ENCODE measurements at regions not wholly inside any gene's neighbourhood (a gene's known extent, or its start where the extent isn't known, plus 50 kb on each side); places are given as distances from the start of the nearest gene placed in this dataset.

DNA sequence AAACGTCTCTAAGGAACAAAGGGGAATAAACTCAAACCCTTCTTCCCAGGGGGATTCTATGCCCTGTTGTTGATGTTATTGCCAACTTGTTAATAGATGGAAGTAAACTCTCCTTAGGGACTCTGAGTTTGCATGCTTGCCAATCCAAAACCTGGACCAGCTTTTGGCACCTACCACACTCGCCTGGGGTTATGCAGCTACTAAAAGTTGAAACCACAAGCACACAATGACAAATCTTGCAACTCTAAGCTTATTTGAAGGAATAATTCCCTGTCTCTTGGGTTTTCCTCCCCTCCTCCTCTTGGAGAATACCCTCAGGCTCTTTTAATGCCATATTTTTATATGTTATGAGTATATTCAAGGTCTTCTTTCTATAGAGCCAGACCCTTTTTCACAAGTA lies 484.1 kb downstream of the FBXO15 start:
- Mint-ChIP-seq H3K36me3 (no peaks in the 10 kb centered on the region), H3K9me3 (peaks cover 2 to 7% of the 10 kb centered on the region in 2 donors), H3K4me1 (no peaks in the 10 kb centered on the region), H3K27ac (no peak overlapping the region), H3K4me3 (no peak overlapping the region), H3K27me3 (ENCODE audit: low read depth in 2 of 2) (no peaks in the 10 kb centered on the region)
- TF ChIP-seq, protein P1, sequence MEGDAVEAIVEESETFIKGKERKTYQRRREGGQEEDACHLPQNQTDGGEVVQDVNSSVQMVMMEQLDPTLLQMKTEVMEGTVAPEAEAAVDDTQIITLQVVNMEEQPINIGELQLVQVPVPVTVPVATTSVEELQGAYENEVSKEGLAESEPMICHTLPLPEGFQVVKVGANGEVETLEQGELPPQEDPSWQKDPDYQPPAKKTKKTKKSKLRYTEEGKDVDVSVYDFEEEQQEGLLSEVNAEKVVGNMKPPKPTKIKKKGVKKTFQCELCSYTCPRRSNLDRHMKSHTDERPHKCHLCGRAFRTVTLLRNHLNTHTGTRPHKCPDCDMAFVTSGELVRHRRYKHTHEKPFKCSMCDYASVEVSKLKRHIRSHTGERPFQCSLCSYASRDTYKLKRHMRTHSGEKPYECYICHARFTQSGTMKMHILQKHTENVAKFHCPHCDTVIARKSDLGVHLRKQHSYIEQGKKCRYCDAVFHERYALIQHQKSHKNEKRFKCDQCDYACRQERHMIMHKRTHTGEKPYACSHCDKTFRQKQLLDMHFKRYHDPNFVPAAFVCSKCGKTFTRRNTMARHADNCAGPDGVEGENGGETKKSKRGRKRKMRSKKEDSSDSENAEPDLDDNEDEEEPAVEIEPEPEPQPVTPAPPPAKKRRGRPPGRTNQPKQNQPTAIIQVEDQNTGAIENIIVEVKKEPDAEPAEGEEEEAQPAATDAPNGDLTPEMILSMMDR (IDR thresholded peaks at IDR 0.05), result no peak
- Histone ChIP-seq H3K27ac (ENCODE audit: low read length) (no peak overlapping the region), H3K36me3 (ENCODE audit: control insufficient read depth, insufficient read depth, low read length) (no peaks in the 10 kb centered on the region), H3K4me1 (ENCODE audit: control insufficient read depth, insufficient read depth, low read length) (no peaks in the 10 kb centered on the region), H3K9me3 (ENCODE audit: control insufficient read depth, insufficient read depth, low read length) (no peaks in the 10 kb centered on the region), H3K4me3 (ENCODE audit: low read length) (no peak overlapping the region), H3K27me3 (ENCODE audit: control insufficient read depth, insufficient read depth, low read length) (no peaks in the 10 kb centered on the region)
- no peak for DNase-seq
- intact Hi-C loops (cut with micrococcal nuclease), result no loop called here
- ATAC-seq, result no peak
- 57% methylated on average over 2 of the region's 2 CpGs for WGBS (ENCODE audit: insufficient coverage)

DNA sequence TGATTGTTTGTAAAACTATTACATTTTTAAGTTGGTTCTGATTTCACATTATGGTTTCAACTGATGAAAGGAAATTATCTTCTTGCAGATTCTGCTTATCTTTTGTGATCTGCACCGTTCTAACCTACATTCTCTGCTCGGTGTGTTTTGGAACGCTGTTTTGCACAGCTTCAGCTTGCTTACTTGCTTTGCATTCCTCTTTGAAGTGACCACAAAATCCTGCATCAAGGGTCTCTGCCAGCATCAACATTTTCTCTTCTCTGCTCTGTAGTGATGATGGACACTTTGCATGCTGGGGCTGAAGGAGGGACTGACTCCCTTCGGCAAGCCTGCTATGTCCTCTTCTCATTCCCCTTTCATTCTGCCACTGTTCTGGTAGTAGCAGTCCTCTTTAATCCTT lies 485.2 kb downstream of the FBXO15 start:
- TF ChIP-seq, protein P1 (IDR thresholded peaks at IDR 0.05), result no peak

DNA sequence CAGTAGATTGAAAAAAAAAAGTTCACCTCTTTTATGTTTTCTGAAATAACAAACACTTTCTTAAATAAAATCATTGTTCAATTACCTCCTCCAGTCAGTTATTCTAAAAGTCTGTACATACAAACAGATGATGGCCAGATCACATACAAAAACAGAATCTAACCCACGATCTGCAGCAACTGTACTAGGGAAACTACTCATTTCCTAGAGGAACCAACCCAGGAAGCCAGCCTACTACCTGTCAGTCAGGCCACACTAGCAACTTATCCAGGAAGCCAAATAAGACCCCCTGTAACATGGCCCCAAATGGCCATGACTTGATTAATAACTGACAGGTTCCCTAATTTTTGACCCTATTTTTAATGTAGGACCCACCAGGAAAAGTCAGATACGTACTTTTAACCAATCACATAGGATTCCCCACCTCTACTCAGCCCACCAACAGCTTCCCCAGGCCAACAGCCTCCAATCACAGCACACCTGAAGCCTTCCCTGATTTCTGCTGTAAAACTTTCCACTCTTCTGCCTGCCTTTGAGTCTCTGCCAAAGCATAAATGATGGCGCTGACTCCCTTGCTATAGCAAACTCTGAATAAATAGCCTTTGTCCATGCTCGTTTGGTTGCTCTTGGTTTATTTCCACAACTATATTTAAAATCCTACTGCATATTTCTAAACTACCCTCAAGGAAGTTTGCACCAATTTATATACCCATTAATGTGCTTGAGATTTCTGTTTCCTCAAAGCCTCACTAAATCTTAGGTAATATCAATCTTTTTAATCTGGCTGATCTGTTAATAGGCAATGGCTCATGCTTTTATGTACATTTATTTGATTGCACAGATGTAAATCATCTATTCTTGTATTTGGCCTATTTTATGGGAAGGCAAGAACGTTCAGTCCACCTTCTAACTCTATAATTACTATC lies 486.4 kb downstream of the FBXO15 start:
- Mint-ChIP-seq H3K27me3 (ENCODE audit: low read depth in 2 of 2) (no peaks in the 10 kb centered on the region), H3K4me3 (no peak overlapping the region), H3K36me3 (no peaks in the 10 kb centered on the region), H3K27ac (no peak overlapping the region), H3K4me1 (no peaks in the 10 kb centered on the region), H3K9me3 (peaks cover 5 to 10% of the 10 kb centered on the region in 2 donors)
- ATAC-seq (no peak), DNase-seq (no peak)
- TF ChIP-seq, protein P1 (IDR thresholded peaks at IDR 0.05), result no peak
- H3K27ac ChIP-seq (ENCODE audit: low read length), result no peak overlapping the region
- intact Hi-C loops (cut with micrococcal nuclease), result no loop called here
- 63% methylated on average over 4 of the region's 5 CpGs for WGBS (ENCODE audit: insufficient coverage)
- H3K27me3 ChIP-seq (ENCODE audit: control insufficient read depth, insufficient read depth, low read length), result no peaks in the 10 kb centered on the region
- H3K36me3 ChIP-seq (ENCODE audit: control insufficient read depth, insufficient read depth, low read length), result no peaks in the 10 kb centered on the region
- H3K4me1 ChIP-seq (ENCODE audit: control insufficient read depth, insufficient read depth, low read length), result no peaks in the 10 kb centered on the region
- no peak overlapping the region for H3K4me3 ChIP-seq (ENCODE audit: low read length)
- no peaks in the 10 kb centered on the region for H3K9me3 ChIP-seq (ENCODE audit: control insufficient read depth, insufficient read depth, low read length)

More for the DNA sequence above, 485.2 kb downstream of the FBXO15 start:
- no peaks in the 10 kb centered on the region for H3K36me3 Mint-ChIP-seq
- H3K27me3 ChIP-seq (ENCODE audit: control insufficient read depth, insufficient read depth, low read length), result no peaks in the 10 kb centered on the region
- H3K4me3 ChIP-seq (ENCODE audit: low read length), result no peak overlapping the region
- no peak for ATAC-seq
- no peaks in the 10 kb centered on the region for H3K36me3 ChIP-seq (ENCODE audit: control insufficient read depth, insufficient read depth, low read length)
- H3K4me3 Mint-ChIP-seq, result no peak overlapping the region
- WGBS (ENCODE audit: insufficient coverage), result 10% methylated on average over 3 of the region's 4 CpGs
- intact Hi-C loops (cut with micrococcal nuclease), result no loop called here
- H3K27ac ChIP-seq (ENCODE audit: low read length), result no peak overlapping the region
- no peak overlapping the region for H3K27ac Mint-ChIP-seq
- no peaks in the 10 kb centered on the region for H3K9me3 ChIP-seq (ENCODE audit: control insufficient read depth, insufficient read depth, low read length)
- no peaks in the 10 kb centered on the region for H3K27me3 Mint-ChIP-seq (ENCODE audit: low read depth in 2 of 2)
- no peaks in the 10 kb centered on the region for H3K4me1 Mint-ChIP-seq
- no peaks in the 10 kb centered on the region for H3K4me1 ChIP-seq (ENCODE audit: control insufficient read depth, insufficient read depth, low read length)
- H3K9me3 Mint-ChIP-seq, result peaks cover 5 to 10% of the 10 kb centered on the region in 2 donors
- DNase-seq, result no peak

DNA sequence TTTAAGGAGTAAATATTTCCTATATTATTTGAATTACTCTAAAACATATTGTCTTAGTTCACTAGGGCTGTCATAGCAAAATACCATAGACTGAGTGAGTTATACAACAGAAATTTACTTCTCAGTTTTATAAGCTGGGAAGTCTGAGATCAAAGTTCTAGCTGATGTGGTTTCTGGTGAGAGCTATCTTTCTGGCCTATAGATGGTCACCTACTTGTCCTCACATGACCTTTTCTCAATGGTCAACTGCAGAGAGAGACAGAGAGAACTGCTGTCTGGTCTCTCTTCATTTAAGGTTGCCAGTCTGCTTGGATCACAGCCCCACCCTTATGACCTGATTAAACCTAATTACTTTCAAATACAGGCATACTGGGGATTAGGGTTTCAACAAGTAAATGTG lies 490.9 kb downstream of the FBXO15 start:
- H3K36me3 Mint-ChIP-seq, result no peaks in the 10 kb centered on the region
- Histone ChIP-seq H3K27me3 (ENCODE audit: control insufficient read depth, insufficient read depth, low read length) (no peaks in the 10 kb centered on the region), H3K9me3 (ENCODE audit: control insufficient read depth, insufficient read depth, low read length) (no peaks in the 10 kb centered on the region), H3K4me1 (ENCODE audit: control insufficient read depth, insufficient read depth, low read length) (no peaks in the 10 kb centered on the region), H3K27ac (ENCODE audit: low read length) (no peak overlapping the region), H3K36me3 (ENCODE audit: control insufficient read depth, insufficient read depth, low read length) (no peaks in the 10 kb centered on the region), H3K4me3 (ENCODE audit: low read length) (no peak overlapping the region)
- peaks cover 6 to 8% of the 10 kb centered on the region in 2 donors for H3K9me3 Mint-ChIP-seq
- H3K27me3 Mint-ChIP-seq (ENCODE audit: low read depth in 2 of 2), result no peaks in the 10 kb centered on the region
- DNase-seq, result no peak
- TF ChIP-seq, protein P1 (IDR thresholded peaks at IDR 0.05), result no peak
- H3K4me1 Mint-ChIP-seq, result no peaks in the 10 kb centered on the region
- H3K27ac Mint-ChIP-seq, result no peak overlapping the region
- no peak for ATAC-seq
- intact Hi-C loops (cut with micrococcal nuclease), result no loop called here
- H3K4me3 Mint-ChIP-seq, result no peak overlapping the region
